Activated T-cell treated with anti-CD3 and anti-CD28 coated beads, Interleukin-2, amount 50 U/mL, for 72 hours (primary cell): ENCODE measurements at regions not wholly inside any gene's neighbourhood (a gene's known extent, or its start where the extent isn't known, plus 50 kb on each side); places are given as distances from the start of the nearest gene placed in this dataset.
"Not testable (repeated sequence)": the region's sequence is repeated elsewhere in the genome, so short reads cannot be mapped to it uniquely, and the experiment has no call there.

Source experiments
- ATAC-seq, 2 donors: fragments of 150-1000 bp; cut with Tn5 transposase; replicated peaks in 1 of 2; 2 replicates each; pipeline ENCODE4 v1.10.0; 2021; ENCODE audit warnings: moderate library complexity in 2 of 2, mild to moderate bottlenecking in 1 of 2
- DNase-seq, 2 donors: peaks; one replicate each; pipeline ENCODE4 v3.0.0; 2021 to 2022; ENCODE audit warnings: mixed read lengths in 1 of 2
- H3K27ac Mint-ChIP-seq: one replicate; pipeline ENCODE4 v1.8.0; 2022; ENCODE audit warnings: mild to moderate bottlenecking, moderate library complexity, mixed read lengths
- H3K27me3 Mint-ChIP-seq: one replicate; pipeline ENCODE4 v1.8.0; 2022; ENCODE audit warnings: low read depth, mixed read lengths
- H3K36me3 Mint-ChIP-seq, 2 donors: one replicate each; pipeline ENCODE4 v1.8.0; 2022; ENCODE audit warnings: mixed read lengths in 2 of 2, mild to moderate bottlenecking in 1 of 2; ENCODE audit not compliant: insufficient read depth in 2 of 2
- H3K4me1 Mint-ChIP-seq: one replicate; pipeline ENCODE4 v1.8.0; 2022; ENCODE audit warnings: low read depth, mixed read lengths
- H3K4me3 Mint-ChIP-seq, 2 donors: one replicate each; pipeline ENCODE4 v1.8.0; 2022; ENCODE audit warnings: mild to moderate bottlenecking in 2 of 2, mixed read lengths in 2 of 2, moderate library complexity in 2 of 2
- H3K9me3 Mint-ChIP-seq, 2 donors: one replicate each; pipeline ENCODE4 v1.8.0; 2022; ENCODE audit warnings: mixed read lengths in 2 of 2

DNA sequence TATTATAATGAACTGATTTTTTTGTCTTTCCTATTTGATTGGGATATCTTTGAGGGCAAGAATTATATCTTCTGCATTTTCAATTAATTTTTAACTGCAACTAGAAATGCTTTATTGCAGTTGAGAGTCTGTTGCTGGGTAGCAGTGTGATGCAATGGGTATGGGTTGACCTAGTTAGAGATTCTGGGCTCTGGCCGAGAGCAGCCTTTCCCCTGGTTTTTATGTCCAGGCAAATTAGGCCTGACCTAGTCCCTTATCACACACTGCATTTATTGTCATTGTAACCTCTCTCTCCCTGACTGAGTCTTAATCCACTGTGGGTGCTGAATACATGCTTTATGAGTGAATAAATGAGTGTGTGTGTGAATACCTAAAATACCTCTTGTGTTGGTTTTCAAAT lies 206.4 kb upstream of the PTGFR start:
- ATAC-seq (no peak), DNase-seq (no peak)
- Mint-ChIP-seq H3K36me3 (no peaks in the 10 kb centered on the region), H3K4me1 (no peaks in the 10 kb centered on the region), H3K27me3 (no peaks in the 10 kb centered on the region), H3K9me3 (no peaks in the 10 kb centered on the region), H3K27ac (no peak overlapping the region), H3K4me3 (no peak overlapping the region)

GRCh38 chr1:78286686-78287085 lies 204.1 kb upstream of the PTGFR start:
- no peak for ATAC-seq
- no peak for DNase-seq
- Mint-ChIP-seq H3K27ac (no peak overlapping the region), H3K4me3 (no peak overlapping the region), H3K4me1 (no peaks in the 10 kb centered on the region), H3K36me3 (no peaks in the 10 kb centered on the region), H3K27me3 (peaks cover 6% of the 10 kb centered on the region), H3K9me3 (no peaks in the 10 kb centered on the region)

DNA sequence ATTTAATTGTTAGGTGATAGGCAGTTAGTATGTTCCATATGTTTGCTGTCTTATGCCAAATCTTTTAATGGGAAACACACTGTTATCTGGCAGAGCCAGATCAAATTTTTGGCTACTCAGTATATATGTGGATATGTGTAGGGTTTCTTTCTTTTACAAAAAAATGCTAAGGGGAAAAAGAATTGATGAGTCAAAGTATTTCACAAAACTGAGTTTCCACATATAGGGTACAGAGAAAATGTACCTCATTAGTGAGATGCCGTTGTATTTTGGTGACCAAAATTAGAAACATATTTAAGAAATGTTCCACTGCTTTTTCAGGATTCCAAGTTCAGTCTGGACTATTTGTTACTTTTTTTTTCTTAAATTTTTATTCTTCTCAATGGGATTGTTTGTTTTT lies 201.2 kb upstream of the PTGFR start:
- no peak overlapping the region for H3K4me3 Mint-ChIP-seq
- H3K36me3 Mint-ChIP-seq, result no peaks in the 10 kb centered on the region
- no peak for DNase-seq
- H3K27me3 Mint-ChIP-seq, result peaks cover 6% of the 10 kb centered on the region
- ATAC-seq, result no peak
- H3K4me1 Mint-ChIP-seq, result no peaks in the 10 kb centered on the region
- no peak overlapping the region for H3K27ac Mint-ChIP-seq
- no peaks in the 10 kb centered on the region for H3K9me3 Mint-ChIP-seq

DNA sequence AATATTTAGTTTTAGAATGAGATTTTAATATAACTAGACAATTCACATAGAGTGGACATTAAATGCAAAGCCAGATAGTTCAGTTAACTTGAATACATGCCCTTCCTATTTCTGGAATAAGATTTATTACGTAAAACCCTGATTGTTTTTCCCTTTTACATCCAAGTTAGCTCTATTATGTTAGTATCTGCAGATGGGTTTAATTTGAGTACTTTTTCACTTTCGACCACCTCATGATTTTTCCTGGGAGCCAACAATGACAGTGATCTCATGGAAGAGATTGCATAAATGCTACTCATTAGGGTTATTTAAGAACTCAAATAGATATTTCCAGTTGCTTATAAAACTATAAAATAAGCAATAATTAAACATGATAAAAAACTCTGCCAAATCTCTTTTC lies 199.4 kb upstream of the PTGFR start:
- peak overlapping the region; percentile 29 for H3K27ac Mint-ChIP-seq
- ATAC-seq (no peak), DNase-seq (no peak)
- H3K36me3 Mint-ChIP-seq, result no peaks in the 10 kb centered on the region
- no peaks in the 10 kb centered on the region for H3K4me1 Mint-ChIP-seq
- H3K27me3 Mint-ChIP-seq, result peaks cover 6% of the 10 kb centered on the region
- no peak overlapping the region for H3K4me3 Mint-ChIP-seq
- H3K9me3 Mint-ChIP-seq, result no peaks in the 10 kb centered on the region

GRCh38 chr1:78291872-78292271 lies 198.9 kb upstream of the PTGFR start:
- Mint-ChIP-seq H3K4me1 (no peaks in the 10 kb centered on the region), H3K4me3 (no peak overlapping the region), H3K9me3 (no peaks in the 10 kb centered on the region), H3K27me3 (peaks cover 6% of the 10 kb centered on the region), H3K36me3 (no peaks in the 10 kb centered on the region), H3K27ac (no peak overlapping the region)
- ATAC-seq (no peak), DNase-seq (no peak)

DNA sequence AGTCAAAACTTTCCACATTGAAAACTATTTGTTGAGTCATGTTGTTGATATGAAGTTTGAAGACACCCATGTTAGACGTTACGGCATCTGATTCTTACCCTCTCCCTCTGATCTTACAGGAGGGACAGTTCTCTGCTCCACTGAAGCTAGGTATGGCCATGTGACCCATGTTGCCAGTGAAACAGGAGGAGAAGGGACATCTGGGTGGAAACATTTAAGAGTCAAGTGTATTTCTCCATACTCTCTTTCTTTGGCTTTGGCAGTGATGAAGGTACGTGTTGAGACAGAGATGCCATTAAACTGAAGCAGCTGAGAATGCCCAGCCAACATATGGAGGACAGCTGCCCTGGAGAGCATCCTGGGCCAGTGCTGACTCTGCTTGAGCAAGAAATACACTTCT lies 198.4 kb upstream of the PTGFR start:
- DNase-seq (no peak), ATAC-seq (no peak)
- Mint-ChIP-seq H3K36me3 (no peaks in the 10 kb centered on the region), H3K4me3 (no peak overlapping the region), H3K9me3 (no peaks in the 10 kb centered on the region), H3K4me1 (no peaks in the 10 kb centered on the region), H3K27me3 (peaks cover 6% of the 10 kb centered on the region), H3K27ac (no peak overlapping the region)

DNA sequence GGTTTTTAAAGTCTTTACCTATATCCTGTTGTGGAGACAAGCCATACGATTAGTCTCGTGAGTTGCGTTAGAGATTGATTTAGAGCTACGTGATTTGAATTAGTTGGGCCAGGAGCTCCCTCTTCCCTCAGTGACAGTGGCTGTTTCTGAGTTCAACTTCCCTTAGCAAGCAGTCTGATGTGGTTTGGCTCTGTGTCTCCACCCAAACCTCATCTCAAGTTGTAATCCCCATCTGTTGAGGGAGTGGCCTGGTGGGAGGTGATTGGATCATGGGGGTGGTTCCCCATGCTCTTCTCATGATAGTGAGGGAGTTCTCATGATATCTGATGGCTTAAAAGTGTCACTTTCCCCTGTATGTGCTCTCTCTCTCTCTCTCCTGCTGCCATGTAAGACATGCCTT lies 192.9 kb upstream of the PTGFR start:
- Mint-ChIP-seq H3K27me3 (no peaks in the 10 kb centered on the region), H3K9me3 (no peaks in the 10 kb centered on the region), H3K4me3 (no peak overlapping the region), H3K36me3 (no peaks in the 10 kb centered on the region), H3K27ac (no peak overlapping the region), H3K4me1 (no peaks in the 10 kb centered on the region)
- DNase-seq (no peak), ATAC-seq (no peak)

DNA sequence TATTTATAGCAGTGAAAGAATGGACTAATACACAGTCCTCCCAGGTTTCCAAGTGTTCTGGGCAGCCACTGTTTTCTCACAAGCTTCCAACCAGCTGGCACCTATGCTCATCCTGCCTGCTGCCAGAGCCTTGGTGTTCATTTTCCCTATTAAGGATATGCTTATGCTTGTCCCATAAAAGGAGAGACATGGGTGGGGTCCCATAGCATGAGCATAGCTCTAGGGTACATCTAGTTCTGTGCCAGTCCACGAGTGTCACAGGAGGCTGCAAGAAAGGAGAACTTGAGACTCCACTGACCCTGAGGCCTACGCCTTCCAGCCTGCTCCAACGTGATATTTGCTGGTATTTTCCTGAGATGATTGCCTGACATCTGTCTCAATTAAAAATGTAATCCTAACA lies 192.4 kb upstream of the PTGFR start:
- H3K4me1 Mint-ChIP-seq, result no peaks in the 10 kb centered on the region
- H3K27me3 Mint-ChIP-seq, result no peaks in the 10 kb centered on the region
- no peak overlapping the region for H3K4me3 Mint-ChIP-seq
- no peaks in the 10 kb centered on the region for H3K36me3 Mint-ChIP-seq
- no peak for DNase-seq
- no peak overlapping the region for H3K27ac Mint-ChIP-seq
- no peaks in the 10 kb centered on the region for H3K9me3 Mint-ChIP-seq
- no peak for ATAC-seq

DNA sequence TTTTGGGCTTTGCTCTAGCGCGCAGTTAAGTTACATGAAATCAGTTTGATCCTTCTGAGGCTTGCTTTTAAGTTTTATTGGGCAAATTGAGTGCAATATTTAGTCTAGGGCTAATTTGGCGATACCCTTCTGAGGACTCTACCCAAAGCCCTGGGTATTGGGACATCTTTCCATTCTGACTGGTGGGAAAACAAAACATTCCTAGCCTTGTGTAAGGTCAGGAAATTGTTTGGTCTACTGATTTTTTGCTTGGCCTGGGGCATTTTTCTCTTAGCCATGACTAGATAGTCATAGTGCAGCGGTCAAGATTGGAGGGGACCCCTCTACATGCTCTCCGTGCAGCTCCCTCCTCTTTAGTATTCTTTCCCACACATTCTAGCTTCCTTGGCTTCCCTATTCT lies 189.6 kb upstream of the PTGFR start:
- DNase-seq, result no peak
- no peak overlapping the region for H3K27ac Mint-ChIP-seq
- no peaks in the 10 kb centered on the region for H3K9me3 Mint-ChIP-seq
- no peak for ATAC-seq
- no peak overlapping the region for H3K4me3 Mint-ChIP-seq
- no peaks in the 10 kb centered on the region for H3K36me3 Mint-ChIP-seq
- no peaks in the 10 kb centered on the region for H3K27me3 Mint-ChIP-seq
- H3K4me1 Mint-ChIP-seq, result no peaks in the 10 kb centered on the region

DNA sequence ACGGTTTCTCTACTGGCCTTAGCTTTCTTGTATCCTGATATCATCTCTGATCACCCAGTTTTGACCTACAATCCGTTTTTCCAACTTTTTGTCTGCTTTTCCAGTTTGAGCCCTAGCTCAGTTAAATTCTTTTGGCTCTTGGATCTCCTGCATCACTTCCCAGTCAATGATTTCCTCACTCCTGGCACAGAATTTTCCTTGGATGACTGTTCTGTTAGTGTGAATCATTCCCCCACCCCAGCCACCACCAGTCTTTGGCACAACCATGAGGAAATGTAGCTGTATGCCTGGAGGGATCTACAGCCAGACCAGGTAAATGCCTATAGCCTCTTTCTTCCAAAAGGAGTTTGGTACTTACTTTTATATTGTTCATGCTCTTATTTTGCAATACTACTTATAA lies 187.2 kb upstream of the PTGFR start:
- no peaks in the 10 kb centered on the region for H3K9me3 Mint-ChIP-seq
- H3K27ac Mint-ChIP-seq, result no peak overlapping the region
- no peaks in the 10 kb centered on the region for H3K27me3 Mint-ChIP-seq
- H3K4me1 Mint-ChIP-seq, result no peaks in the 10 kb centered on the region
- no peaks in the 10 kb centered on the region for H3K36me3 Mint-ChIP-seq
- DNase-seq (no peak), ATAC-seq (no peak)
- H3K4me3 Mint-ChIP-seq, result no peak overlapping the region

DNA sequence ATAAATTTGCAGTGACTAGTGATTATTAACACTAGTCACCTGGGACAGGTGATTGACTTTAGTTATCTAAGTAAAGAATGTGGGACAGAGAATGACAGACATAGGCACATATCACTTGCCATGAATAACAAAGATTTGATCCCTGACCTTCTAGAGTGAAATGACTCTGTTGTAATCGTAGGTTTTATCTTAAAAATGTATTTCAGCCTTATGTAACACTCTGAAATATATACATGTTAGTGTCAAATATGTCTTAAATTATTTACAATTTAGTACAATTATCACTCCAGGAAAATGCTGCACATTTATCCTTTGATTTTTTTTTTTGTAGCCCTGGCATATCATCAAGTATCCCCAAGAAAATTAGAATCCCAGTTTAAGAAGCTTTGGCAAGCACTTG lies 186.4 kb upstream of the PTGFR start:
- ATAC-seq, result no peak
- no peak overlapping the region for H3K4me3 Mint-ChIP-seq
- H3K27me3 Mint-ChIP-seq, result no peaks in the 10 kb centered on the region
- H3K9me3 Mint-ChIP-seq, result no peaks in the 10 kb centered on the region
- no peak for DNase-seq
- no peaks in the 10 kb centered on the region for H3K36me3 Mint-ChIP-seq
- H3K27ac Mint-ChIP-seq, result no peak overlapping the region
- no peaks in the 10 kb centered on the region for H3K4me1 Mint-ChIP-seq

GRCh38 chr1:78304761-78305160 lies 186.0 kb upstream of the PTGFR start:
- Mint-ChIP-seq H3K27ac (no peak overlapping the region), H3K4me1 (no peaks in the 10 kb centered on the region), H3K4me3 (no peak overlapping the region), H3K36me3 (no peaks in the 10 kb centered on the region), H3K9me3 (no peaks in the 10 kb centered on the region), H3K27me3 (no peaks in the 10 kb centered on the region)
- no peak for ATAC-seq
- DNase-seq, result no peak

DNA sequence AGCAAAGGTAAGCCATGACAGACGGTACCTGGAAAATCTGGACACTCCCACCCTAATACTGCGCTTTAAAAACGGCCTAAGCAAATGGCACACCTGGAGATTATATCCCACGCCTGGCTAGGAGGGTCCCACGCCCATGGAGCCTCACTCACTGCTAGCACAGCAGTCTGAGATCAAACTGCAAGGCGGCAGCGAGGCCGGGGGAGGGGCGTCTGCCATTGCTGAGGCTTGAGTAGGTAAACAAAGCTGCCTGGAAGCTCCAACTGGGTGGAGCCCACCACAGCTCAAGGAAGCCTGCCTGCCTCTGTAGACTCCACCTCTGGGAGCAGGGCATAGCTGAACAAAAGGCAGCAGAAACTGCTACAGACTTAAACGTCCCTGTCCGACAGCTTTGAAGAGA lies 180.5 kb upstream of the PTGFR start:
- H3K27me3 Mint-ChIP-seq, H3K36me3 Mint-ChIP-seq, ATAC-seq, H3K27ac Mint-ChIP-seq, H3K4me1 Mint-ChIP-seq, H3K4me3 Mint-ChIP-seq, H3K9me3 Mint-ChIP-seq, DNase-seq: not testable (repeated sequence)

GRCh38 chr1:78318011-78318410 lies 172.8 kb upstream of the PTGFR start:
- Mint-ChIP-seq H3K27me3 (no peaks in the 10 kb centered on the region), H3K4me1 (no peaks in the 10 kb centered on the region), H3K9me3 (peaks cover 0 to 2% of the 10 kb centered on the region in 2 donors), H3K27ac (no peak overlapping the region), H3K36me3 (no peaks in the 10 kb centered on the region), H3K4me3 (no peak overlapping the region)
- ATAC-seq (no peak), DNase-seq (no peak)

DNA sequence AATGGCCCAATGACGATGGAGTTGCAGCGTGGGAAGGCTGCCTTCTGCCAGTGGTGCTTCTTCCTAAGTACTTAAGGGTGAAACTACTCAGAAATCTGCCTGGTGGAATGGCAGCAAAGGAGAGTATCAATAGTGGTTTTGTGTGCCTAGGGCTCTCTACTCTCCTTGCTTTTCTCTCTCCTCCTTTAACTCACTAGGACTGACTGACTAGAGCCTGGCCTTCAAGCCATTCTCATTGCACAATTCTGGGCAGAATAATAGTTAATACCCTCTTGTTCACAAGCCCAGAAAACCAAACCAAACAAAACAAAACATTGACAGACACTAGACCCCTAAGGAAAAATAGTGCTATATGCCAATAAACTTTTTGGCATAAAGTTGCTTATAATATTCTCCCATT lies 171.2 kb upstream of the PTGFR start:
- H3K36me3 Mint-ChIP-seq, result no peaks in the 10 kb centered on the region
- no peak overlapping the region for H3K27ac Mint-ChIP-seq
- no peaks in the 10 kb centered on the region for H3K4me1 Mint-ChIP-seq
- peaks cover 0 to 2% of the 10 kb centered on the region in 2 donors for H3K9me3 Mint-ChIP-seq
- no peaks in the 10 kb centered on the region for H3K27me3 Mint-ChIP-seq
- DNase-seq (no peak), ATAC-seq (no peak)
- no peak overlapping the region for H3K4me3 Mint-ChIP-seq
